ENCODE measurements at regions not wholly inside any gene's neighbourhood (a gene's known extent, or its start where the extent isn't known, plus 50 kb on each side); places are given as distances from the start of the nearest gene placed in this dataset.
"Not testable (repeated sequence)": the region's sequence is repeated elsewhere in the genome, so short reads cannot be mapped to it uniquely, and the experiment has no call there.

GRCh38 chr17:20737636-20738035 lies 158.1 kb downstream of the CDRT15L2 start:
- not testable (repeated sequence) for H3K9me3 ChIP-seq (replicated peaks); H3K27me3 ChIP-seq (replicated peaks); H3K27ac ChIP-seq; H3K36me3 ChIP-seq; DNase-seq (ENCODE audit: low read depth in 1 of 2, low spot score in 2 of 2); H3K4me3 ChIP-seq; H3K4me1 ChIP-seq (replicated peaks)

DNA sequence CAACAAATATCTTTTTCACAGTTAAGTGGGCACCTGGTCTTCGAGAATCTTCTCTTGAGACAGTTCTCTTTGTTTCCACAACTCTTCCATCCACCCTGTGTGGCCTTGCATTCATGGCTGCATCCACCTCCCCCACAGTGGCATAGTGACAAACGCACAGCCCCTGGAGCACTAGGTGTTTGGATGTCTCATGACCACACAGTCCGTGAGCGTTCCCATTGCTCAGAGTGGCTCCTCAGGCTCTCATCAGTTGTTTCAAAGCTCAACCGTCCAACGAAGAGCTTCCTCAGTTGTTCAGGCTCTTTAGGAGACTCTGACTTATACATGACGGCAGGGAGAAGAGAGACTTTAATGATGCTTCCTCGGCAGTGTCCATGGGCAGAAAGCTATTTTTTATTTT lies 191.6 kb downstream of the CDRT15L2 start:
- Histone ChIP-seq H3K4me3 (no peak overlapping the region), H3K4me1 (replicated peaks) (no peaks in the 10 kb centered on the region), H3K36me3 (no peaks in the 10 kb centered on the region), H3K9me3 (replicated peaks) (no peaks in the 10 kb centered on the region), H3K27me3 (replicated peaks) (no peaks in the 10 kb centered on the region), H3K27ac (no peak overlapping the region)
- no peak for DNase-seq (ENCODE audit: low read depth in 1 of 2, low spot score in 2 of 2)

GRCh38 chr17:20774472-20775135 lies 195.1 kb downstream of the CDRT15L2 start:
- DNase-seq (ENCODE audit: low read depth in 1 of 2, low spot score in 2 of 2): no peak
- Histone ChIP-seq H3K4me1 (replicated peaks) (no peaks in the 10 kb centered on the region), H3K9me3 (replicated peaks) (no peaks in the 10 kb centered on the region)

DNA sequence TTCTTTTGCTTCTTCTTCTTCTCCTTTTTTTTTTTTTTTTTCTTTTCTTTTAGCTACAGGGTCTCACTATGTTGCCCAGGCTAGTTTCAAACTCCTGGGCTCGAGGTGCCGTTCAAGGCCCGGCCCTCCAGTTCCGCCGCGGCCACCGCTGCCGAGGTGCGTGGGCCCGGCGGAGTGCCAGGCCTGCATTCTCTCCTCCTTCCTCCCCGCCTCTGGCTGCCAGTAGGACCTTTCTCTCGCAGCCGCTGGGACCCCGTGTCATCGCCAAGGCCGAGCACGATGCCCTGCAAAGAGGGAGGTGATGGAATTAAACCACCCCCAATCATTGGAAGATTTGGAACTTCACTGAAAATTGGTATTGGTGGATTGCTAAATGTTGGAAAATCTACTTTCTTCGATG lies 195.8 kb downstream of the CDRT15L2 start:
- H3K4me3 ChIP-seq: no peak overlapping the region
- no peak overlapping the region for H3K27ac ChIP-seq
- no peaks in the 10 kb centered on the region for H3K27me3 ChIP-seq (replicated peaks)
- no peak for DNase-seq (ENCODE audit: low read depth in 1 of 2, low spot score in 2 of 2)
- H3K4me1 ChIP-seq (replicated peaks): no peaks in the 10 kb centered on the region
- no peaks in the 10 kb centered on the region for H3K36me3 ChIP-seq
- no peaks in the 10 kb centered on the region for H3K9me3 ChIP-seq (replicated peaks)

More at GRCh38 chr17:20774472-20775135, 195.1 kb downstream of the CDRT15L2 start:
- no peak overlapping the region for H3K27ac ChIP-seq
- H3K27me3 ChIP-seq (replicated peaks): no peaks in the 10 kb centered on the region
- H3K4me3 ChIP-seq: no peak overlapping the region
- H3K36me3 ChIP-seq: no peaks in the 10 kb centered on the region

DNA sequence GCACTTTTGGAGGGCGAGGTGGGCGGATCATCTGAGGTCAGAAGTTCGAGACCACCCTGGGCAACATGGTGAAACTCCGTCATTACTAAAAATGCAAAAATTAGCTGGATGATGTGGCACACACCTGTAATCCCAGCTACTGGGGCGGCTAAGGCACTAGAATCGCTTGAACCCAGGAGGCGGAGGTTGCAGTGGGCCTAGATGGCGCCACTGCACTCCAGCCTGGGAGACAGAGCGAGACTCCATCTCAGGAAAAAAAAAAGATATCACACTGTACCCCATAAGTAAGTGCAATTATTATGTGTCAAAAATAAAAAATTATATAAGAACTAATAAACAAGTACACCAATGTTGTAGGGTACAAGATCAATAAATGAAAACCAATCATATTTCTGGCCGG lies 200.0 kb downstream of the CDRT15L2 start:
- H3K36me3 ChIP-seq: no peaks in the 10 kb centered on the region
- no peak overlapping the region for H3K27ac ChIP-seq
- H3K4me3 ChIP-seq: no peak overlapping the region
- H3K27me3 ChIP-seq (replicated peaks): no peaks in the 10 kb centered on the region
- DNase-seq (ENCODE audit: low read depth in 1 of 2, low spot score in 2 of 2): no peak
- H3K4me1 ChIP-seq (replicated peaks): no peaks in the 10 kb centered on the region
- H3K9me3 ChIP-seq (replicated peaks): no peaks in the 10 kb centered on the region

GRCh38 chr17:20781260-20781659 lies 201.7 kb downstream of the CDRT15L2 start:
- no peaks in the 10 kb centered on the region for H3K27me3 ChIP-seq (replicated peaks)
- H3K36me3 ChIP-seq: no peaks in the 10 kb centered on the region
- no peaks in the 10 kb centered on the region for H3K9me3 ChIP-seq (replicated peaks)
- no peak overlapping the region for H3K27ac ChIP-seq
- no peak overlapping the region for H3K4me3 ChIP-seq
- no peak for DNase-seq (ENCODE audit: low read depth in 1 of 2, low spot score in 2 of 2)
- no peaks in the 10 kb centered on the region for H3K4me1 ChIP-seq (replicated peaks)

GRCh38 chr17:20781869-20782268 lies 202.3 kb downstream of the CDRT15L2 start:
- H3K4me1 ChIP-seq (replicated peaks): not testable (repeated sequence)

GRCh38 chr17:20783091-20783490 lies 203.6 kb downstream of the CDRT15L2 start:
- no peak overlapping the region for H3K4me3 ChIP-seq
- H3K27ac ChIP-seq: no peak overlapping the region

More at GRCh38 chr17:20781869-20782268, 202.3 kb downstream of the CDRT15L2 start:
- H3K27me3 ChIP-seq (replicated peaks); H3K36me3 ChIP-seq; H3K4me3 ChIP-seq; DNase-seq (ENCODE audit: low read depth in 1 of 2, low spot score in 2 of 2); H3K9me3 ChIP-seq (replicated peaks); H3K27ac ChIP-seq: not testable (repeated sequence)

GRCh38 chr17:20784100-20784665 lies 204.7 kb downstream of the CDRT15L2 start:
- Histone ChIP-seq H3K4me1 (replicated peaks) (no peaks in the 10 kb centered on the region), H3K4me3 (no peak overlapping the region), H3K36me3 (no peaks in the 10 kb centered on the region), H3K27ac (no peak overlapping the region), H3K27me3 (replicated peaks) (no peaks in the 10 kb centered on the region), H3K9me3 (replicated peaks) (no peaks in the 10 kb centered on the region)
- DNase-seq (ENCODE audit: low read depth in 1 of 2, low spot score in 2 of 2): no peak

More at GRCh38 chr17:20783091-20783490, 203.6 kb downstream of the CDRT15L2 start:
- no peaks in the 10 kb centered on the region for H3K4me1 ChIP-seq (replicated peaks)
- no peaks in the 10 kb centered on the region for H3K36me3 ChIP-seq
- H3K27me3 ChIP-seq (replicated peaks): no peaks in the 10 kb centered on the region
- no peak for DNase-seq (ENCODE audit: low read depth in 1 of 2, low spot score in 2 of 2)
- H3K9me3 ChIP-seq (replicated peaks): no peaks in the 10 kb centered on the region

DNA sequence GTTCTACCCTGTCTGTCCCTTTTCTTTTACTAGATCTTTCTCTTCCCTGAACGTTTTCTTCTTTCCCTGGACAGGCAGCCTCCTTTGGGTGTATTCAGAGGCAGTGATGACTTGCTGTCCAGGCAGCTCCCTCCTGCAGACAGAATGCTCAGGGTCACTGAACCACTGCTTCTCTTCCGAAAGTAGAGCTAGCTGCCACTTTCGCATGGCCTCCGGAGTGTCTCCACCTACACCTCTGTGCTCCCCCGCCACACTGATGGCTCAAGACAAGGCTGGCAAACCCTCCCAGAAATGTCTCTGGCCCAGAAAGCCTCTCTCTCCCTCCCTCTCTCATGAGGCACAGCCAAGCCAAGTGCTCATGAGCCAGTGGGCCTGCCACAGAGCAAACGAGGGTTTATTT lies 207.8 kb downstream of the CDRT15L2 start:
- H3K36me3 ChIP-seq: no peaks in the 10 kb centered on the region
- H3K9me3 ChIP-seq (replicated peaks): no peaks in the 10 kb centered on the region
- no peak for DNase-seq (ENCODE audit: low read depth in 1 of 2, low spot score in 2 of 2)
- H3K27me3 ChIP-seq (replicated peaks): no peaks in the 10 kb centered on the region
- no peak overlapping the region for H3K27ac ChIP-seq
- H3K4me1 ChIP-seq (replicated peaks): no peaks in the 10 kb centered on the region
- no peak overlapping the region for H3K4me3 ChIP-seq

DNA sequence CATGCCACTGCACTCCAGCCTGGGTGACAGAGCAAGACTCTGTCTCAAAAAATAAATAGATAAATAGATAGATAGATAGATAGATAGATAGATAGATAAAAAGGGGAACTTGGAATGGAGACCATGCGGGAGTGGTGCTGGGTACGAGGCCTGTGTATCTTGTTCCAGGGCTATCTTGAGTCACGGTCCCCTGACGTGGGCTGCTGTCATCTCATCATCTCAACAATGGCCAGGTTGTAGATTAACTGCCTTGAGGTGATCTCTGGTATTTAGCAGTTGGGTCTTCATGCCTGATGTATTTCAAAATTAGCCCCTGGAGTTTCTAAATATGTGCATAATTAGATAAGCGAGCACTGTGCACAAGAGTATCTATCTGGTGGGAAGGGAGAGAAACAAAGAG lies 212.1 kb downstream of the CDRT15L2 start:
- no peak for DNase-seq (ENCODE audit: low read depth in 1 of 2, low spot score in 2 of 2)
- Histone ChIP-seq H3K36me3 (no peaks in the 10 kb centered on the region), H3K9me3 (replicated peaks) (no peaks in the 10 kb centered on the region), H3K4me3 (no peak overlapping the region), H3K27me3 (replicated peaks) (no peaks in the 10 kb centered on the region), H3K27ac (no peak overlapping the region), H3K4me1 (replicated peaks) (no peaks in the 10 kb centered on the region)

- not testable (repeated sequence) for H3K9me3 ChIP-seq (replicated peaks); H3K4me3 ChIP-seq; H3K36me3 ChIP-seq; H3K4me1 ChIP-seq (replicated peaks); H3K27me3 ChIP-seq (replicated peaks); H3K27ac ChIP-seq; DNase-seq (ENCODE audit: low read depth in 1 of 2, low spot score in 2 of 2)
These were observed 215.0 kb downstream of the CDRT15L2 start for GRCh38 chr17:20794532-20794931.

- H3K36me3 ChIP-seq: no peaks in the 10 kb centered on the region
- no peaks in the 10 kb centered on the region for H3K9me3 ChIP-seq (replicated peaks)
- no peaks in the 10 kb centered on the region for H3K4me1 ChIP-seq (replicated peaks)
- DNase-seq (ENCODE audit: low read depth in 1 of 2, low spot score in 2 of 2): no peak
- no peaks in the 10 kb centered on the region for H3K27me3 ChIP-seq (replicated peaks)
- H3K4me3 ChIP-seq: no peak overlapping the region
- H3K27ac ChIP-seq: no peak overlapping the region
These were observed 217.8 kb downstream of the CDRT15L2 start for GRCh38 chr17:20797292-20797691.

DNA sequence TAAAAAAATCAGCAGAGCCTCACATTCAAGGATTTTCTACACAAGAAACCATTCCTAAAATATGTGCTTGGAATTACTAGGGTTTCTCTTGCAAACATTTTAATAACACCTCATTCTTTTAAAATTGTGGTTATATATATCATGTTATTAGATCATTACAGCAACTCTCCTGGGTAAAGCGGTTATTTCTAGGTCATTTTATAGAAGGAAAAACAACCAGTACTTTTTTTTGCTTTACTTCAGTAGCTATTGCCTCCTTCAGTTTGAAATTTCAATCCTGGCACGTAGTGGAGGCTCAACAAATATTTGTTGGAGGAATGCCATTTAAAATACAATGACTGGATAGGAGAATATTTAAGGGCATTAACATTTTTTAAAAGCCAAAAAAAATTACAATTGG lies 220.6 kb downstream of the CDRT15L2 start:
- Histone ChIP-seq H3K4me1 (replicated peaks) (no peaks in the 10 kb centered on the region), H3K36me3 (no peaks in the 10 kb centered on the region)
- no peak for DNase-seq (ENCODE audit: low read depth in 1 of 2, low spot score in 2 of 2)

GRCh38 chr17:20805751-20806150 lies 226.2 kb downstream of the CDRT15L2 start:
- no peak for DNase-seq (ENCODE audit: low read depth in 1 of 2, low spot score in 2 of 2)
- Histone ChIP-seq H3K4me1 (replicated peaks) (no peaks in the 10 kb centered on the region), H3K27ac (no peak overlapping the region), H3K36me3 (no peaks in the 10 kb centered on the region), H3K4me3 (no peak overlapping the region), H3K27me3 (replicated peaks) (no peaks in the 10 kb centered on the region), H3K9me3 (replicated peaks) (no peaks in the 10 kb centered on the region)

More for the DNA sequence above, 220.6 kb downstream of the CDRT15L2 start:
- H3K27ac ChIP-seq: no peak overlapping the region
- no peaks in the 10 kb centered on the region for H3K27me3 ChIP-seq (replicated peaks)
- H3K9me3 ChIP-seq (replicated peaks): no peaks in the 10 kb centered on the region
- no peak overlapping the region for H3K4me3 ChIP-seq

All from SJSA1 (cell line).